ENCODE measurements at regions not wholly inside any gene's neighbourhood (a gene's known extent, or its start where the extent isn't known, plus 50 kb on each side); places are given as distances from the start of the nearest gene placed in this dataset.

DNA sequence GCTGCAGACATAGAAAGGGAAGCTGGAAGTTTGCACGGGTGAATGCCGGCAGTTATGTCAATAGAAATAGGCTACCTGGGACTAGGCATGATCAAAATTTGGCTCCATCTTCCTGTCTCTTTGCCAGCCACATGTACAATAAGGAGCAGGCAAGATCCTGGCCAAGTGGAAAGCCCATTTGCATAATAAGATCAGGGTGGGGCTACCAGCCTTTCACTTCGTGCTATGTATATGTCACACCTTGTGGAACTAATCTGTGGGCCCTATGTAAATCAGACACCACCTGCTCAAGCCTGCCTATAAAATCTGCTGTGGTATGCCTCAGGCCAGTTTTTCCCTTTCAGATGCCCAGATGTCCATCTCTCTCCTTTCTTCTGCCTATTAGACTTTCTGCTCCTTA is 79.3 kb upstream of the DRD2 start:
- DNase-seq (ENCODE audit: low read depth in 2 of 2): no peak

DNA sequence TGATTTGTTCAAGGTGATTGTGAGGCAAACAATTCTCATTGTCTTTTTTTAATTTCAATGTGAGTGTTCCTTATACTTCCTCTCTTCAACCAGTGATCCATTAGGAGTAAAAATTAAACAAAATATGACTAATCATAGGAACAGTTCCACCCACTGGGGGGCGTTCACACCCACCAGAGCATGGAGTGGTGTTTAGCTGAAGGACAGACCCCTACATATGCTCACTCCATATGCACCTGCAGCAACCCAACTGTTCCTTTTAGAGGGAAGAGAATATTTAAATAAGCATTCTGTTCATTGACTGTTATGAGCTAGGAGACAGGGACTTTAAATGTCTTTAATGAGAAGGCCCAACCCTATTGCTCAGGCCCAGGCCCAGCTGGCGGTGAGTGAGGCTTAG is 78.7 kb upstream of the DRD2 start:
- DNase-seq (ENCODE audit: low read depth in 2 of 2): no peak

GRCh38 chr11:113553235-113553634 is 78.0 kb upstream of the DRD2 start:
- peak; percentile 97 to 98 for DNase-seq (ENCODE audit: low read depth in 2 of 2)

DNA sequence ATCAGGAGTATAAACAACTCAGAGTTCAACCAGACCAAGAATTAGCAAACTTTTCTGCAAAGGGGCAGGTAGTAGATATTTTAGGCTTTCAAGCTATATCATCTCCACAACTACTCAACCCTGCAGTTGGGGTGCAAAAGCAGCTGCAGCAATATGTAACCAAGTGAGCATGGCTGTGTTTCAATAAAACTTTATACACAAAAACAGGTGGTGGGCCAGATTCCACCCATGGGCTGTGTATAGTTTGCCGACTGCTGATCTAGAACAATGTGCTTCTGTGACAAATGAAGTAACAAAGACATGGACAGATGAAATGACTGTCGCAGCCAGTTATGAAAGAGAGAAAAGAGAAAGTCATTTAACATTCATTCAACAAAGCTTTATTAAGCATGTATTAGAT is 77.1 kb upstream of the DRD2 start:
- no peak for DNase-seq (ENCODE audit: low read depth in 2 of 2)

DNA sequence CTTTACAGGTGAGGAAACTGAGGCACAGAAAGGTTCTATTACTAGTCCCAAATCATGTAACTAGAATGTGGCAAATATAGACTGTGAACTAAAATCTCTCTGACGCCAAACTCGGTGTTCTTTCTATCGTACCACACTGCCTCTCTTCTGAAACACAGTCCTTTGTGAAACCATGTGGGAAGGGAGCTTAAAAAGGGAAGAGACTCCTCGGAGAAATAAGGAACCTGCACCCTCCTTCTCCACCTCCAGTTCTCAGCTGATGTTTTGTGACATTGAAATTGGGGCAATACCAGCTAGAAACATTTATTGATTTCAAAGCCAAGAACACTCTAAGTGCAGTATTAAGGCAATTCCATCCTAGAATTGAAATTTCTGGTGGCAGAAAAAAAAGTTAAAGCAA is 76.4 kb upstream of the DRD2 start:
- no peak for DNase-seq (ENCODE audit: low read depth in 2 of 2)

DNA sequence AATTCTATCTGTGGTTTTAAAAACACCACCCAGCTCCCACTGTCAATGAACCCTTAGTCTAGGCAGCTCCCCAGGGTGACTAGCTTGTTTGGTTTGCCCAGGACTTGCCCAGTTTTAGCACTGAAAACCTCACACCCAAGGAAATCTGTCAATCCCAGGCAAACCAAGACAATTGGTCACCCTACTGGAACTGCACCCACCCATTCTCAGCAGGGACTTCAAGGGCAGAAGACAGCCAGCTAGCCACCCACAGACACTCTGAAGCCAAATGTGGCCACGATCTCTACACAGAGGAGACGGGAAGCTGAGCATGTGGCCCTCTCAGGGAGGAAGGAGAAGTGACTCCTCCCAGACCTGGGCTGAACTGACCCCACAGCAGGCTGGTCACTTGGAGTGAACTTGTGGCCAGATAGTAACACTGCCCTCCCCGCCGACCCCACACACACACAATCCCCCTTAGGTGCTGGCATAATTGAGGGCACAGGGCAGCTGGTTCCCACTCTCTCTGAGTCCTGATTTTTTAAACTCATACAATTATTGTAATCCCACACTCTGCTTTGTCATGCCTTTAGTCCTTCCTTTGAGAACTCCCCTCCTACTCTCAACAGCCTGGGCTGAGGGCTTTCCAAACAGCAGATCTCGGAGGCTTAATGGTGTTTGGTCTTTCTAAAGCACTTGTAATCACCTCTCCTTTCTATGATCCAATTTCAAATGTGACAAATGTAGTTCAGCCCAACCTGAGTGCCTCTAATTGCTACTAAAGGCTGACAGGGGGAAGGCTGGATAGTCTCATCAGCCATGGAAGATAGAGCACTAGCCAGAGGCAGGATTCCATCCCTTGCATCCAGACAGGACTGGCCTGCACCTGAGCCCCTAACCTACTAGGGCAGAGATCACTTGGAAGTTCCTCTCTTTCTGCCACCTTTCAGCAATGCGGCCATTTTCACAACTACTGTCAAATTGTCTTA is 74.7 kb upstream of the DRD2 start:
- no peak for DNase-seq (ENCODE audit: low read depth in 2 of 2)

GRCh38 chr11:113549061-113549460 is 73.9 kb upstream of the DRD2 start:
- no peak for DNase-seq (ENCODE audit: low read depth in 2 of 2)

GRCh38 chr11:113547739-113548138 is 72.5 kb upstream of the DRD2 start:
- no peak for DNase-seq (ENCODE audit: low read depth in 2 of 2)

DNA sequence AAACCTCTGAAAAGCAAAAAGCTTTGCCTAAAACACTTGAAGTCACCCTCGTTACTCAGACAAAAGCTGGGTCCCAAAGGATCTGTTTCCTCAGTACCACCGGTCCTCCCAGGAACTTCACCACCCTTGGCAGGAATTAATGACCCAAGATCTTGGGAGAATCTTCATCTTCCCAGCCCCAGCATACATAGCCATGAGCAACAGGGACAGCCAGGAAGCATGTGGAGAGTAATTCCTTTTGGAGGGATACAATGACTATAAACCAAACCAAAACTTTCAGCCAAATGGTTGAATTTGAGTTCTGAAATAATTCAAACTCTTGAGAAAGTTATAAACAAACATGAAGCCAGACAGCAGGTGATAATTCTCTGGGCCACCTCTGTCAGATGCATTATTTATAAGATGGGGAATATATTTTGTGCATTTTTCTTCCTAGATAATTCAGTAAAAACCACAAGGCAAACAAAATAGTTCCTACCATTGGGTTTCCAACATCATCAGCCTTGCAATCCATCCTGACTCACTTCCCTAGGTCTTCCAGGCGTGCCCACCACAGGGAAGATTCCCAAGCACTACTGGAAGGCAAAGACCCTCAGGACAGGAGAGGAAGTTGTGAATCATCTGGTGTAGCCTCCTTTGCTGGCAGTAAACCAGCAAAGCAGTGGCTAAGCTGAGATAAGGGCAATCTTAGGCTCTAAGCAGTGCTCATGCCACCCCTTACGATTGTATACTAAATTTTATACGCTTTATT is 71.7 kb upstream of the DRD2 start:
- DNase-seq (ENCODE audit: low read depth in 2 of 2): peak; percentile 77 to 82

- DNase-seq (ENCODE audit: low read depth in 2 of 2): no peak
These were observed 67.2 kb upstream of the DRD2 start for GRCh38 chr11:113542420-113542819.

GRCh38 chr11:113540416-113541330 is 65.5 kb upstream of the DRD2 start:
- no peak for DNase-seq (ENCODE audit: low read depth in 2 of 2)

- DNase-seq (ENCODE audit: low read depth in 2 of 2): no peak
These were observed 63.5 kb upstream of the DRD2 start for GRCh38 chr11:113538451-113539412.

DNA sequence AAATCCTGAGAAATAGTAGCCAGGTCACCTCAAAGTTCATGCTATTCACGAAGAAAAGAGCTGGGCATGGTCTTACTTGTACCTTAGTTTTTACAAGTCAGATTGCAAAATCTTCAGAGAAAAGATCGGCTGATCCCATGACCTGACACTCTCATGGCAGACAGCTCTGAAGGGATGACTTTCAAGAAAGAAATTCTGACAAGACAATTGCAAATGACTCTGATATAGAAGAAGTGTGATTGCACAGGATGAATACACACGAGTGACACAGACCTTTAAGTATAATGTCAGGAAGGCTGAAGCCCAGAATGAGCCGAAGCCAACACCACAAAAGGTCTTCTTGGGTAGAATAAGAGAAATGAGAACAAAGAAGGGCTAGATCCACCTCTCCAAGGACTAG is 59.4 kb upstream of the DRD2 start:
- no peak for DNase-seq (ENCODE audit: low read depth in 2 of 2)

DNA sequence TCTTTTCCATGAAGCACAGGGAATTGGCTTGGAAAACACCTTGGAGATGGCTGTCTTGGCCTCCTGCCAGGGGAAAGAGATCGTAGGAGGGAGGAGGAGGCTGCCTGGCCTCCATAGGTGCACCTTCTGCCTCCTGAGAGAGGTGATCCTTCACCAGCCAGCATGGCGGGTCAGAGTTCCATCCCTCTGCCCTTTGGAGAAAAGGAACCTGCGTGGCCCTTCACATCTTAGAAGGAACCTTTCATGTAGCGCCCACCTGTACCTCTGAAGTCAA is 58.2 kb upstream of the DRD2 start:
- no peak for DNase-seq (ENCODE audit: low read depth in 2 of 2)

- DNase-seq (ENCODE audit: low read depth in 2 of 2): peak; percentile 23 to 36
These were observed 57.7 kb upstream of the DRD2 start for GRCh38 chr11:113532697-113533424.

GRCh38 chr11:113531575-113532451 is 56.6 kb upstream of the DRD2 start:
- DNase-seq (ENCODE audit: low read depth in 2 of 2): no peak

GRCh38 chr11:113531083-113531482 is 55.9 kb upstream of the DRD2 start:
- no peak for DNase-seq (ENCODE audit: low read depth in 2 of 2)

- no peak for DNase-seq (ENCODE audit: low read depth in 2 of 2)
These were observed 54.4 kb upstream of the DRD2 start for GRCh38 chr11:113529606-113530005.

DNA sequence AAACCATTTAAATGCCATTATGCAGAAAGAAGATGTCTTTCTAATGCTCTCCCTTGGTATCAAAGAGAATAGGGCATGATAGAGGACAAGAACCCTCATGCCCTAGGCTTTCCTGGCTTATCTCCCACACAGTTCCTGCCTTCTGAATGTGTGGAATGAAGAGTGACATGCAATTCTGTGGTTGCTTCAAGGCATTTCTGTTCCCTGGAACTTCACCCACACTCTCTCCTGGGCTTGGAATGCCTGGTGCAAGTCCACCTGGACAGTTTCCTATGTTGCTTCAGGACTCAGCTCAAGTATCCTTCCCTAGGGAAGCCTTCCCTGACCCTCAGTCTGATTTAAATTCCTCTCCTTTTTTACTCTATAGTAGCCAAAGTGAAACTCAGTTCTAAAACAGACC is 53.8 kb upstream of the DRD2 start:
- DNase-seq (ENCODE audit: low read depth in 2 of 2): no peak

Measured in fibroblast of skin of left quadriceps (primary cell).